Inflammatory macrophage treated with lipopolysaccharide for 4 hours (primary cell): ENCODE measurements at regions not wholly inside any gene's neighbourhood (a gene's known extent, or its start where the extent isn't known, plus 50 kb on each side); places are given as distances from the start of the nearest gene placed in this dataset.

ENCODE experiments used
- DNase-seq: peaks from one replicate; pipeline ENCODE4 v3.0.0-alpha.2; 2020

DNA sequence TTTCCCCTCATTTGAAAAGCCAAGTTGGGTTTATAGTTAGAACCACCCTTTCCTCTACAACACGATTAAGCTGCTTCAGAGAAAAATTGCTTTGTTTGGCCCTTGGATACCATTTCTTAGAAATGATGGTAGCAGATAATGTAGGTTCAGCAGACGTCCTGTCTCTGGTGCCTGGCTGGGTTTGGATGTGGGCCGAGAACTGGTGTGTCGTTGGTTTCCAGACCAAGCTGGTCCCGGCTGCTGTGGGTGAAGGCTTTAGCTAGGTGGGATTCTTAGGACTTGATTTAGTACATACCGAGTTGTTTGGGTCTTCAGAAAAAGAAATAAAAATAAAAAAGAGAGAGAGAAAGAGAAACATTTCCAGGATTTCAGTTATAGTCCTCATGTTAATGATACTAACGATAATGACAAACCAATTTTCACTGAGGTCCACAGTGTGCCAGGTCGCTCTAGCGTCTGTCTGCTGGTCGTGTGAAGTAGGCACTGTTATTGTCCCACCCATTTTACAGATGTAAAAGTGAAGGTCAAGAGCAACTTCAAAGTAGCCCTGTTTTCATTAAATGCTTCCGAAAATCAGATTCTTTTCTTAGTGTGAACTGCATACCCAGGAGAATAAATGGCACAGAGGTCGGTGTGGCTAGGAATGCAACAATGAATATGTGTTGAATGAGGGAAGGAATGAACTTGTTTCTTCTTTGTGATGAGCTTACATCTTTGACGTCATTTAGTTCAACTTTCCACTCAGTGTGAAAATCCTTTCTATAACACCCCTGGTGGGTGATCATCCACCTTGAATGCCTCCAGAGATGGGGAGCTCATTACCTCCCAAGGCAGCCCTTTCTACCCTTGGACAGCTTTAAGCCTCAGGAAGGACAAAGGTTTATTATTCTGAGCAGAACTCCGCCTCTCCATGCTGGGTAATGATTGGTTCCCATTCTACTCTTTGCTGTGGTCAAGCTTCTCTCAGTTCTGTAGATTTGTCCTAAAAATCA lies 115.9 kb downstream of the INHBB start:
- DNase-seq = no peak

DNA sequence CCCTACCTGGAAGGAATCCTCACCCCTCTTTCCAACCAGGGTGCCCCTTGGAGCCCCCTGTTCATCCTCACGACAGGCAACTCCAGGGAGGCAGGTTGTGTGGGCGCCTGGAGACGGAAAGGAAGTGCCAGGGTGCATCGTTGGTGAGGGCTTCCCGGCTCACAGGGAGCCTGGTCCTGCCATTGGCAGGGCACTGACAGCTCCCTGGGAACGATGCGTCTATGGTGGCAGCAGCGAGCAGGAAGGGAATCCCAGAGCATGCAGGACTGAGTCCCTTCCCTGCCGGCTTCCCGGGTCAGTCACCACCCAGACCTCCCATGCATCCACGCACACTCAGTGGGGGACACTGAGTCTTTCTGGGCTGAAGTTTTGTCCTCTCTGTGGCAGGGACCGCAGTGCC lies 117.6 kb downstream of the INHBB start:
- DNase-seq = no peak

DNA sequence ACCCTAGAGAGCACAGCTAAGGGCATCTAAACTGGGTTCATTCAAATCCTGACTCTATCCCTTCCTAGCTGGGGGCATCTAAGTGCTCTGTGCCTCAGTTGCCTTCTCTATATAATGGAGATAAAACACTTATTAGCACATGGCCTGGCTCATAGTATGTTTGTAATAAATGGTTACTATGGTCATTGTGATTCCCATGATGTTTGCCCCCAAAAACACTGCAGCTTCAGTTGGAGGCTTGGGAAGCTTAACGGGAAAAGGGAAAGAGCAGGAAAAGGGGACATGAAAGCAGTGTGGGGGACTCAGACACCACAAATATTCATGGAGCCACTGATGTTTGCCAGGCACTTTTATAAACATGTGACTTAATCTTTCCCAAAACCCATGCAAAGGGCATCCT lies 118.1 kb downstream of the INHBB start:
- DNase-seq = no peak

DNA sequence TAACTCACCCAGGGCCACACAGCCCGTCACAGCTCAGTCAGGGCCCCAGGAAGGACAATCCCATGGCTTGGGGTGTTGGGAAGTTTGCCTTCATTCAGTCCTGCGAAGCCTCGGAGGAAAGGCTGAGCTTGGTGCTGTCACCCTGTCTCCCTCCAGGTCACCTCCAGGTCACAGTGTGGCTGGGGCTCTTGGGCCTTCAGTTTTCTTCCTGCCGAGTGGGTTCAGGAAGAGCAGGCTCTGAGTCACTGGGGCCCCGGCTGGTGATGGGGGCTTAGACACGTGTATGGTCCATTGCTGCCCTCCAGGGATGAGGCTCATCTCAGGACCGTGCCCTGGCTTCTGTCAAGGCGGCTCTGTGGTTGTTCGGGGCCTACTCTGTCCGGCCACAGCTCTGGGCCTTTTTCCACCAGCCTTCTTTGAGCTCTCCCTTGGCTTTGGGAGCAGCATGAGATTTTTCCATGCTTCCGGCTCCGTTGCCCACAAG lies 118.6 kb downstream of the INHBB start:
- no peak for DNase-seq

GRCh38 chr2:120465012-120465700 lies 119.2 kb downstream of the INHBB start:
- DNase-seq = no peak

- DNase-seq = no peak
Measured at GRCh38 chr2:120465701-120465988, 119.7 kb downstream of the INHBB start.

GRCh38 chr2:120465989-120466703 lies 120.2 kb downstream of the INHBB start:
- DNase-seq = no peak

GRCh38 chr2:120466704-120467054 lies 120.7 kb downstream of the INHBB start:
- DNase-seq = no peak

DNA sequence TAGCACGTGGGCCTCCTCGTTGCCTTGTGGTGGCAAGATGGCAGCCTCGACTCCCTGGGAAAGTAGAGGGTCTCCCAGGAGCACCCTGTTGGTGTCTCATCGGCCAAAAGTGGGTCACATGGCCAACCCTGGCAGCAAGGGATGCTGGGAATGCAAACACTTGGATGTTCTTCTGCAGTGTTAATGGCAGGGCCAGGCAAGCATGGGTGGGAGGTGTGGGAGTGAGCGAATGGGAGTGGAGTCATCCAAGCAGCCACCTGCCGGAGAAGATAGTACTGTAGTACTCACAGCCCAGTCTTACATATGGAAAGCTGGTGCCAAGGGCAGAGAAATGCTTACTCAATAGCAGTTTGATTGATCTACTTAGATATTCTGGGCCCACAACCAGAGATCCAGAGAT lies 122.2 kb downstream of the INHBB start:
- DNase-seq = no peak

DNA sequence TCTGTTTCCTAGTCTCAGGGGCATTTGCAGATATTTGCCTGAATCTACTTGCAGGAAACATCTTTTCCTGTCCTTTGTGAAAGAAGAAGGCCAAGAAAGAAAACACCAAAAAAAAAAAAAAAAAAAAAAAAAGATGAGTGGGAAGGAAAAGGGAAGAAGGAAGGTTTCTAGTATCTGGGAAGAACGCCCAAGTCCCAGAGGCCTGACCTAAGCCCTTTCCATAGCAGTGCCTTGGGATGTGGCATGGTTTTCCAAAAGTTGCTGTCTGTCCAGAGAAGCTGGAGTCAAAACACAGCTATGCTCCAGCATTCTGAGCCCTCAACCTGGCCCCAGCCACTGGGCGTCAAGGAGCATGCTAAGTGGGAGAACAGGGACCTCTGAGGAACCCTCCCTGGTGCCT lies 123.5 kb downstream of the INHBB start:
- no peak for DNase-seq

DNA sequence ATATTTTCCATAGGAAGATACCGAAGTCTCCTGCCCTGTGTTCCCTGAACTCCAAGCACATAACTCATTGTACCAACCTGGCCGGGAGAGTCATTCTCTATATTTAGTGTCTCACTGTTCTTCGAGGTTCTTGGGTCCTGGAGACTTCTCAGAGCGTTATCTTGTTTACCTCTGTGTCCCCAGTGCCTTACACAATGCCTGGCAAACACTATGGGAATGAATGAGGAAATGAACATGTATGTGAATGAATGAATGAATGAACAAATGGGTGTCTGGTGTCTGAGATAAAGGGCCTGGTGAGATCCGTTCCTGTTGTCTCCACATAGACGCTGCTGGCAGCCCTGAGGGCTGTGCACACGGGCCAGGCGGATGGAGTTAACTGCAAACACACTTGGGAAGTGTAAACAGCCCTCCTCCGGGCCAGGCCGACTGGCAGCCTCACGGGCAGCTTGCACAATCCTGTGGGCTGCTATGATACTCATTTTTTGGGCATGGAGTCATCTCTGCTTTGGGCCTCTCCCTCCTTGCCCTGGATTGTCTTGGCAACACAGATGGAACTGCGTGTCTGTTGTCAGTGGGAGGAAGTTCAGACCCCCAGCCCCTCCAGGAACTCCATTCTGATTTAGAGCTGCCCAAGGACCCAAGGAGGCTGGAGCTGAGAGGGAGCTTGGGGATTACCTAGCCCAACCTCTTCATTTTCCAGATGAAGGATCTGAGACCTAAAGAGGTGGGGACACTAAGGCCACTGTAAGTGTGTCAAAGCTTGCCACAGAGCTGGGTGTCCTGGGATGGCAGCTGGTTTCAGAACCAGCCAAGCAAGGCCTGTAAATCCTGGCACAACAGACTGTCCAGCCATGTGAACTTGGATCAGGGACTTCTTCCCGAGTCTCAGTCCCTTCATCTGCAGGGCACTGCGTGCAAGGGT lies 124.4 kb downstream of the INHBB start:
- DNase-seq = peak; percentile 5

- no peak for DNase-seq
Measured at GRCh38 chr2:120471166-120471565, 125.2 kb downstream of the INHBB start.

DNA sequence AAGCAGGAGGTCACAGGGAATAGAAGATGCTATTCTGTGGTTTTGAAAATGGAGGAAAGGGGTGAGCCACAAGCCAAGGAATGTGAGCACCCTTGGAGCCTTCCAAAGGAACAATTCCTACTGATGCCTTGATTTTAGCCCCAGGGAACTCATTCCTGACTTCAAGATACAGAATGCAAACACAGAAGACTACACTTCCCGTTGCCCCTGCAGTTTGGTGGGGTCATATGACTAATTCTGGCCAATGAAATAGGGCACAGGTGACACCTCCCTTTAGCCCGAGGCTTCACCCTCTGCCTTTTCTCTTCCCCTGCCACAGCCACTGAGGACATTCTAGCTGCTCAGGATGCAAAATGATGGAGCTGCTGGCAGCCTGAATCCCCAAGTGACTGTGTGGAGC lies 126.1 kb downstream of the INHBB start:
- DNase-seq = no peak

DNA sequence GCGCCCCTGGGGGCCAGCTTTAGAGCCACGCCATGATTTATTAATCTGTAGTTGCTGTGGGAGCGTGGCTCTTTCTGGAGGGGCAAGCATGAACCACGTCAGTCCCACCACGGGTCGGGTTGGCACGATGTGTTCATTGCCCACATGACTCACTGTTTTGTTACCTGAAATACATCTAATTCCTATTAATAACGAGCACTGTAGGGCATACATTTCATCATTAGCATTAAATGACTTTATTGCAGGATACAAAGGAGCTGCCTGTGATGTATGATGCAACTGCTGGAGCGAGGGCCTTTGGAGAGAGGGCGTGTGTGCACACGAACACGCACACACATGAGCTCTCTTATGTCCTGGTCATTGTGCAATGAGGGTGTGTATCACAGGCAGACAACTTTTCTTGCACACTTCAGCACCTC lies 127.0 kb downstream of the INHBB start:
- no peak for DNase-seq

DNA sequence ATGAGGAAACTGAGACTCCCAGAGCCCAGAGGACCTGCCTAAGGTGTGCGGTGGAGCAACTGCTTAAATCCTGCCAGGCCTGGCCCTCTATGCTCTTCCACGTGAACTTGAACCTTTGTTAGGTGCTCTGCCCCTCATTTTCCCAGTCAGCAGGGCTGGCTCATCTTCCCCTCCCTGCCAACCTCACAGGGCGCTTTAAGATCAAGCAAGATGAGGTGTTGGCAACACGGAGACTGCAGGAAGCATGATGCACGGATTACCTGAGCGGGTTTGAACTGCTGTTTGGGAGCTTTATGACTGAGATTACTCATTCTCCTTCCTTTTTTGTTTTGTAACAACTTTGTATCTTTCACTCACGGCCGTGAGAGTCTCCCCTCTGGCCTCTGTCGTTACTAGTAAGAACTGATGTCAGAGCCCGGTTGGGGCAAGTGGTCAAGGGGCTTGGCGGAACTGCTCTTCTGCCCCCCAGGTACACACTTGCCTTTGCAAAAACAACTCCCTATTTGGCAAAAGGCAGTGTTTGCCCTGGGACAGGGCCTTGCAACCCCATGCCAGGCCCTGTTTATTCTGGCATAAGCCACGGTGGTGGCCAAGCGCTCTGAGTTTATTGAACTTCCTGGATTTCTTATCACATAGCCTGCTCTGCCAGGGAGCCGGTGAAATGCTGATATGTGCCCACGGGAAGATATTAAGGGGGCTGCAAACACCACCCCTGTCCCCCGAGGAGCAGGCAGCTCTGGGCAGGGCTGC lies 127.8 kb downstream of the INHBB start:
- DNase-seq = no peak

- no peak for DNase-seq
Measured at GRCh38 chr2:120474486-120474885, 128.6 kb downstream of the INHBB start.

DNA sequence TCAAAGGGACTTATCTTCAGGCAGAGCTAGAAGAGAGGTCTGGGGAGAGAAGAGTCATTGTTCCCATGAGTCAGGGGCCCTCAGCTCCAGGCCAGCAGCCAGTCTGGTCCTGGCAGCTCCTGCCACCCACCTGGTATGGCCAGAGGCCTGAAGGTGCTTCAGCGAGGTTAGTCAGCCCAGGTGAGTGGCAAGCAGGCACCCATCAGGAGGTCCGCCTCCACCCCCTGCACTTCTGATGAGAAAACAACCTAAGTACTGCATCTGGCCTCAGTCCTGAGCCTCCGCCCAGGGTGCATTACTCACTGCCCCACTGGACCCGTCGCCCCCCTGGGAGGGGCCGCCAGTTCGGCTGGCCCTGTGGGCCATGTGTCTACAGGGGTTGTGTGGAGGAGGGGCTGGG lies 130.2 kb downstream of the INHBB start:
- no peak for DNase-seq

DNA sequence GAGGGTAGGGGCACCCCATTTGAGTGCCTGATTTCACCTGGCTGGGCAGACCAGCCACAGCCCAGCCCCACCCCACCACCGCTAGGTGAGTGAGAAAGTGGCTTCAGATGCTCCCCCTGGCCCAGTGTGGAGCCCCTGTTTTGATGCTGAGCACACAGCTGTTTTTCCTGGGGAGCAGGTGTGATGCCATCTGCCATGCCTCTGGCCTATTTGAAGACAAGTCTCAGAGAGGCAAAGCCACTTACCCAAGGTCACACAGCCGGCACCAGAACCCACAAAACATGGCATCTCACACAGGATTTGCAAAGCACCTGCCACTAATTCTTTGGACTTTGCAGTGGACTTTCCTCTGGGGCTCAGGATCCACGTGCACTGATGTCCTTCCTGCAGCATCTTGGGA lies 131.3 kb downstream of the INHBB start:
- DNase-seq = no peak

DNA sequence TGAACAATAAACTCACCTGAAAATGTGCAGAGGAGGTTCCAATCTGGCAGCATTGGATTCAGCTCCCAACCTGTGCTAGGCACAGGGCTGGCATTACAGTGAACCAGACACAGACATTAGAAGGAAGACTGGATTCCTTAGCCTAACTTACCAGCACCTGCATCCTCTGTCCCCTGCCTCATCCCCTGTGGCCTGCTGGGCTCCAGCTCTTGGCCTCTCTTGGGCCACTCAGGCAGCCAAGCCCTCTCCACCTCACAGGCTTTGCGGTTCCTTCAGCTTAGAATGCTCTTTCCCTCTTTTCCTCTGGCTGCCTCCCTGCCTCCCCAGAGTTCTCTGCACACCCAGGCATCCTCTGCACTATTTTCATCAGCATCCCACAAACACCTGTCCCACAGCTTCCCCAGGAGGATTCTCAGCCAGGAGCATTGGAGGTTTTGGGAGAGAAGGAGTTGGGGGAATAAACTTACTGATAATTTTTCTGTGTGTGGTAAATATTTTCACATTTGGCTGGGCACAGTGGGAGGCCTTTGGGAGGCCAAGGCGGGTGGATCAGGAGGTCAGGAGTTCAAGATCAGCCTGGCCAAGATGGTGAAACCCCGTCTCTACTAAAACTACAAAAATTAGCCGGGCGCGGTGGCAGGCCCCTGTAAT lies 132.0 kb downstream of the INHBB start:
- DNase-seq = no peak

GRCh38 chr2:120480346-120480902 lies 134.5 kb downstream of the INHBB start:
- DNase-seq = no peak

GRCh38 chr2:120480903-120481445 lies 135.0 kb downstream of the INHBB start:
- DNase-seq = no peak
